GM12878 (cell line): ENCODE measurements at regions not wholly inside any gene's neighbourhood (a gene's known extent, or its start where the extent isn't known, plus 50 kb on each side); places are given as distances from the start of the nearest gene placed in this dataset.

Experiments used
- ATAC-seq: fragments of 200-7000 bp; cut with Tn5 transposase; 3 replicates; pipeline ENCODE4 v1.9.1; 2020; ENCODE audit warnings: mild to moderate bottlenecking, moderate library complexity
- BruUV-seq: library from RNA; stranded (reverse); fragments of 400-500 nt; replicated peaks from 2 replicates; lab custom pipeline; 2021; lab: Mats Ljungman, UMichigan
- CTCF ChIA-PET: fragments of 300-600 bp; sonication (Branson Sonifier 250); formaldehyde crosslinking; extraction: SDS; loops from one replicate; lab custom pipeline; 2021; ENCODE audit warnings: inconsistent platforms; lab: Yijun Ruan, JAX
- POLR2A ChIA-PET: fragments of 350-600 bp; formaldehyde crosslinking; extraction: SDS; loops from one replicate; lab custom pipeline; 2021; ENCODE audit warnings: inconsistent platforms; lab: Charles Lee
- RAD21 ChIA-PET: fragments of 300-600 bp; sonication (Branson Sonifier 250); formaldehyde crosslinking; loops from one replicate; lab custom pipeline; 2023; ENCODE audit warnings: antibody characterized with exemption; ENCODE audit not compliant: unreplicated experiment; lab: Charles Lee
- SMC1A ChIA-PET: fragments of 300-600 bp; sonication (Branson Sonifier 250); formaldehyde crosslinking; loops from one replicate; lab custom pipeline; 2023; ENCODE audit not compliant: unreplicated experiment, uncharacterized antibody; lab: Charles Lee
- DNase-seq: peaks from one replicate; pipeline ENCODE4 v3.0.0-alpha.2; 2011; ENCODE audit warnings: low read depth, low spot score
- FAIRE-seq: peaks from 3 replicates; lab custom pipeline; 2011; peaks lifted over from hg19 to GRCh38; lab: Jason Lieb, UNC
- H2AFZ ChIP-seq: 2 replicates; pipeline ENCODE4 v1.6.0; 2011; ENCODE audit warnings: low read depth, low read length, control low read depth; ENCODE audit not compliant: control insufficient read depth
- H3K27ac ChIP-seq: 2 replicates; pipeline ENCODE4 v1.5.1; 2011; ENCODE audit warnings: control low read depth; ENCODE audit not compliant: control insufficient read depth, insufficient read depth
- H3K27me3 ChIP-seq, 2 experiments: replicated peaks in 1 of 2; 2 replicates each; pipeline versions ENCODE4 v1.6.0 to v1.6.1; 2011; ENCODE audit warnings: low read length in 1 of 2; ENCODE audit not compliant: control insufficient read depth in 2 of 2, insufficient read depth in 2 of 2
- H3K36me3 ChIP-seq, 2 experiments: 2 replicates each; pipeline ENCODE4 v1.5.1; 2011; ENCODE audit warnings: low read length in 1 of 2; ENCODE audit not compliant: control insufficient read depth in 2 of 2, insufficient read depth in 2 of 2
- H3K4me1 ChIP-seq: 2 replicates; pipeline ENCODE4 v1.6.1; 2011; ENCODE audit warnings: mild to moderate bottlenecking, low read length, moderate library complexity, mixed read lengths; ENCODE audit not compliant: control insufficient read depth, insufficient read depth
- H3K4me2 ChIP-seq: 2 replicates; pipeline ENCODE4 v1.6.0; 2011; ENCODE audit warnings: control low read depth; ENCODE audit not compliant: control insufficient read depth, insufficient read depth
- H3K4me3 ChIP-seq: fragments of 200-600 bp; sonication (generic); 2 replicates; pipeline ENCODE4 v1.5.1; 2016
- H3K79me2 ChIP-seq: 2 replicates; pipeline ENCODE4 v1.6.0; 2011; ENCODE audit warnings: low read length; ENCODE audit not compliant: control insufficient read depth, insufficient read depth
- H3K9ac ChIP-seq: 2 replicates; pipeline ENCODE4 v1.8.0; 2011; ENCODE audit warnings: low read length, control low read depth, mixed read lengths; ENCODE audit not compliant: control insufficient read depth, insufficient read depth
- H3K9me3 ChIP-seq: replicated peaks from 3 replicates; pipeline ENCODE4 v1.5.1; 2011; ENCODE audit warnings: mild to moderate bottlenecking, low read length; ENCODE audit not compliant: control insufficient read depth, insufficient read depth
- H4K20me1 ChIP-seq: 2 replicates; pipeline ENCODE4 v1.6.0; 2011; ENCODE audit not compliant: control insufficient read depth, insufficient read depth
- CBFB ChIP-seq: IDR thresholded peaks from 2 replicates; pipeline ENCODE4 v1.6.1; 2016; ENCODE audit warnings: antibody characterized with exemption, low read depth
- EP300 ChIP-seq, 2 experiments: fragments of 150-350 bp in 1 of 2; IDR thresholded peaks; 2 replicates each; pipeline ENCODE4 v1.6.1; 2011 to 2012; ENCODE audit warnings: low read depth in 2 of 2, low read length in 2 of 2, borderline replicate concordance in 1 of 2, improper control_type of control experiment in 1 of 2, inconsistent platforms in 1 of 2; ENCODE audit not compliant: control insufficient read depth in 1 of 2
- FOXK2 ChIP-seq: fragments of 450-650 bp; IDR thresholded peaks from 2 replicates; pipeline ENCODE4 v1.6.1; 2017; ENCODE audit warnings: mild to moderate bottlenecking, moderate library complexity
- FOXM1 ChIP-seq: IDR thresholded peaks from 2 replicates; pipeline ENCODE4 v1.6.1; 2012; ENCODE audit warnings: low read depth, mild to moderate bottlenecking, inconsistent platforms, low read length, moderate library complexity
- HSF1 ChIP-seq: fragments of 150-350 bp; IDR thresholded peaks from 2 replicates; pipeline ENCODE4 v1.6.1; 2014; ENCODE audit warnings: mild to moderate bottlenecking, low read depth, low read length
- NFYA ChIP-seq: IDR thresholded peaks from 2 replicates; pipeline ENCODE4 v1.6.1; 2011; ENCODE audit warnings: low read depth, mild to moderate bottlenecking, low read length, improper control_type of control experiment, borderline replicate concordance
- NRF1 ChIP-seq: conservative IDR thresholded peaks from 2 replicates; pipeline ENCODE4 v1.6.1; 2011; ENCODE audit warnings: mild to moderate bottlenecking, low read depth, low read length, improper control_type of control experiment
- PAX5 ChIP-seq: IDR thresholded peaks from 2 replicates; pipeline ENCODE4 v1.6.1; 2011; ENCODE audit warnings: low read depth, low read length, borderline replicate concordance
- PML ChIP-seq: IDR thresholded peaks from 2 replicates; pipeline ENCODE4 v1.6.1; 2012; ENCODE audit warnings: low read length, inconsistent platforms
- POLR2AphosphoS5 ChIP-seq: IDR thresholded peaks from 2 replicates; pipeline ENCODE4 v1.6.1; 2011; ENCODE audit warnings: mild to moderate bottlenecking, low read length, inconsistent platforms
- SIN3A ChIP-seq: IDR thresholded peaks from 2 replicates; pipeline ENCODE4 v1.6.1; 2012; ENCODE audit warnings: low read depth, low read length, improper control_type of control experiment
- WGBS: methylation state at CpG from one replicate; pipeline ENCODE4 v1.1.6; 2016; ENCODE audit warnings: low lambda C conversion rate; ENCODE audit not compliant: insufficient replicate concordance, insufficient coverage; ENCODE audit errors: missing lambda C conversion rate; 5-methylcytosine and 5-hydroxymethylcytosine counted together
- in situ Hi-C: fragments of 300-500 bp; cut with MboI; formaldehyde crosslinking; loops from 9 replicates; pipeline ENCODE4 v1.14.3; 2018; ENCODE audit warnings: mixed read lengths
- intact Hi-C: fragments of 100-400 bp; cut with micrococcal nuclease; formaldehyde crosslinking; loops from one replicate; pipeline ENCODE4 v1.14.2; 2022; ENCODE audit not compliant: unreplicated experiment

- FAIRE-seq (no peak), DNase-seq (no peak), ATAC-seq (no peak)
- no peaks in the 10 kb centered on the region for H3K36me3 ChIP-seq
- ChIA-PET RAD21 (interaction anchor here (0.7 to 3.1 kb wide), 3 partner anchors 17 to 790 kb away, joined by 3 to 20 read pairs (median 12); partner anchors contain the start of gene BCOR), SMC1A (interaction anchor here (0.9 to 3.9 kb wide), 3 partner anchors 17 to 45 kb away, joined by 3 to 17 read pairs (median 3); no protein-coding TSS in a partner anchor), CTCF (no interaction called here), POLR2A (no interaction called here)
- peaks cover 58% of the 10 kb centered on the region for H3K4me1 ChIP-seq
- H3K27ac ChIP-seq: peak overlapping the region; percentile 96
- H3K27me3 ChIP-seq: no peaks in the 10 kb centered on the region
- intact Hi-C loops (loop anchor here (5.0 to 10.0 kb wide), 2 partner anchors 241 to 318 kb away; partner anchors contain the start of gene BCOR), in situ Hi-C loops (no loop called here)
- H3K9ac ChIP-seq: no peak overlapping the region
- no peaks in the 10 kb centered on the region for H3K9me3 ChIP-seq
- H2AFZ ChIP-seq: no peak overlapping the region
- H3K79me2 ChIP-seq: peaks cover 9% of the 10 kb centered on the region
- H3K4me2 ChIP-seq: 0 out of 2 replicates have a peak overlapping the region, but pooled peaks have one; percentile 10
- no peaks in the 10 kb centered on the region for H4K20me1 ChIP-seq
- 41% methylated on average over 7 of the region's 7 CpGs for WGBS
- TF ChIP-seq FOXK2 (no peak), POLR2AphosphoS5 (no peak), NFYA (no peak), PAX5 (no peak), CBFB (no peak), NRF1 (no peak), FOXM1 (no peak), PML (no peak), SIN3A (no peak), EP300 (IDR thresholded peaks at IDR 0.05; ENCODE audit: borderline replicate concordance in 1 of 2, control insufficient read depth in 1 of 2, low read depth in 2 of 2, low read length in 2 of 2) (no peak), HSF1 (no peak)
- no TSS peak for BruUV-seq
- H3K4me3 ChIP-seq: no peak overlapping the region
Measured at GRCh38 chrX:39856472-39857121, 241.2 kb downstream of the BCOR start.
